Rectal smooth muscle tissue (tissue), 1 donor: ENCODE measurements at regions not wholly inside any gene's neighbourhood (a gene's known extent, or its start where the extent isn't known, plus 50 kb on each side); places are given as distances from the start of the nearest gene placed in this dataset.

ENCODE experiments used
- H3K27ac ChIP-seq: one replicate; pipeline ENCODE4 v1.7.0; 2013; ENCODE audit warnings: low read depth, low read length, inconsistent platforms
- H3K27me3 ChIP-seq: one replicate; pipeline ENCODE4 v1.7.0; 2013; ENCODE audit warnings: low read length; ENCODE audit not compliant: control insufficient read depth, insufficient read depth
- H3K36me3 ChIP-seq: one replicate; pipeline ENCODE4 v1.7.0; 2013; ENCODE audit warnings: low read length; ENCODE audit not compliant: control insufficient read depth, insufficient read depth
- H3K4me1 ChIP-seq: one replicate; pipeline ENCODE4 v1.7.0; 2013; ENCODE audit warnings: low read length; ENCODE audit not compliant: control insufficient read depth, insufficient read depth
- H3K4me3 ChIP-seq: one replicate; pipeline ENCODE4 v1.7.0; 2013; ENCODE audit warnings: low read length
- H3K9ac ChIP-seq: one replicate; pipeline ENCODE4 v1.7.0; 2013; ENCODE audit warnings: low read length

DNA sequence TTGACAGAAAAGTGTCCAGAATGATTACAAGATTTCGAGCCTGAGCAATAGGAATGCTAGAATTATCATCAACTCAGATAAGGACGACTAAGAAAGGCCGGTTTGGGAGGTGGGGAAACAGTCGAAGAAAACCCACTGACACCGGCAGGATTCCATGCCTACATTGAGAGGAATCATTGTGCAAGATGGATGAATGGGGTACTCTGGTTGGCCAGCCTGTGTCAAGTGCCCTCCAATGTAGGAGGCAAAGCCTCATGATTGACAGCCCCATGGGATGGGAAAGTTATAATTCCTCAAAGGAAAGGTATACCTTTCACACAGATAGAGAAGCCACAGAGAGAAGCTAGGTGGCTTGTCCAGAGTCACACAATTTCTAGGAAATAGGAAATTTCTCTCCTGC lies 153.5 kb upstream of the CTTNBP2NL start:
- Histone ChIP-seq H3K27me3 (no peaks in the 10 kb centered on the region), H3K36me3 (no peaks in the 10 kb centered on the region), H3K4me1 (no peaks in the 10 kb centered on the region), H3K27ac (no peak overlapping the region), H3K4me3 (no peak overlapping the region), H3K9ac (no peak overlapping the region)

GRCh38 chr1:112244131-112244530 lies 151.9 kb upstream of the CTTNBP2NL start:
- H3K4me3 ChIP-seq, result no peak overlapping the region
- no peaks in the 10 kb centered on the region for H3K4me1 ChIP-seq
- H3K27me3 ChIP-seq, result no peaks in the 10 kb centered on the region
- H3K27ac ChIP-seq, result no peak overlapping the region
- no peak overlapping the region for H3K9ac ChIP-seq
- H3K36me3 ChIP-seq, result no peaks in the 10 kb centered on the region

GRCh38 chr1:112245114-112245513 lies 150.9 kb upstream of the CTTNBP2NL start:
- no peak overlapping the region for H3K27ac ChIP-seq
- H3K4me3 ChIP-seq, result no peak overlapping the region
- H3K4me1 ChIP-seq, result no peaks in the 10 kb centered on the region
- H3K9ac ChIP-seq, result no peak overlapping the region
- H3K27me3 ChIP-seq, result no peaks in the 10 kb centered on the region
- H3K36me3 ChIP-seq, result no peaks in the 10 kb centered on the region

DNA sequence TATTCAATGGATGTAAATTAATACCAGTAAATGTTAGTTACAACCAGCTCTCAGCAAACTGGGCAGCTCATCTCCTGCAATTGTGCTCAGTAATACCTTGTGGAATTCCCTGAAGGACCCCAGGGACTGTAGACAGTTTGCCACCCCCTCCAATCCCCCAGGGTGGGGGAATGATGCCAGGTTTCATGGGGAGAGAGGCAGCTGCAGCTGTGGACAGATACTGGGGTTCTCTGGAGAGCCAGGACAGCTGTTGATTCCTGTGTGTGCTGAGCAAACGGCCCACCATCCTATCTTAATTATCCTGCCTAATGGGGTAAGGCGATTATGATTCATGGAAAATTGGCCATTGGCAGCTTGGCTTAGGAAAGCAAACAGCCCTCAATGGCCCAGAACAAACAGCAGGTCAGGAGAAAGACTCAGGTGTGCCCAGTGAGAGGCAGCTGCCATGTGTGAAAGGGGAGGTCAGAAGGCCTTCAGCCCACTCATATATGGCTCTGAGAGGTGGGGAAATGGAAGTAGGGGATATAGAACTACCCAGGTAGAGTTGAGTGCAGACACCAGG lies 148.9 kb upstream of the CTTNBP2NL start:
- H3K36me3 ChIP-seq, result no peaks in the 10 kb centered on the region
- H3K4me3 ChIP-seq, result no peak overlapping the region
- no peak overlapping the region for H3K9ac ChIP-seq
- no peak overlapping the region for H3K27ac ChIP-seq
- no peaks in the 10 kb centered on the region for H3K4me1 ChIP-seq
- H3K27me3 ChIP-seq, result no peaks in the 10 kb centered on the region

DNA sequence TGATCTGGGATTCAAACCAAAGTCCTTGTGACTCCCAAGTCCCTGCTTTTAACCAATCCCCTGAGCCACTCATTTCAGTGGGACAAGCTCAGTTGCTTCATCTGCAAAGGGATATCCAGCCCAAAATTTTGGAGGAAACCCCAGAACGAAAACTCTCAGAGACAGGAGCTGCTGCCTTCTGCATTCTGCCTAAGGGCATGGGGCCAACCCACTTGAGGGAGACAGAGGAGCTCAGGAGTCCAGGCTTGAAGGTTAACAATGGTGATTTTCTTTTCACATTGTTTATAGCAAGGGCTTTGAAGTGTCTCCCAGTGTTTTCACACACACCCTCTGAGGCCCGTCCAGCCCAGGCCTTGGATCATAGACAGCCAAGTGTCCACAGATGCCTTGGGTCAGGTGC lies 148.1 kb upstream of the CTTNBP2NL start:
- no peaks in the 10 kb centered on the region for H3K36me3 ChIP-seq
- no peaks in the 10 kb centered on the region for H3K27me3 ChIP-seq
- H3K9ac ChIP-seq, result no peak overlapping the region
- no peaks in the 10 kb centered on the region for H3K4me1 ChIP-seq
- H3K4me3 ChIP-seq, result no peak overlapping the region
- no peak overlapping the region for H3K27ac ChIP-seq

DNA sequence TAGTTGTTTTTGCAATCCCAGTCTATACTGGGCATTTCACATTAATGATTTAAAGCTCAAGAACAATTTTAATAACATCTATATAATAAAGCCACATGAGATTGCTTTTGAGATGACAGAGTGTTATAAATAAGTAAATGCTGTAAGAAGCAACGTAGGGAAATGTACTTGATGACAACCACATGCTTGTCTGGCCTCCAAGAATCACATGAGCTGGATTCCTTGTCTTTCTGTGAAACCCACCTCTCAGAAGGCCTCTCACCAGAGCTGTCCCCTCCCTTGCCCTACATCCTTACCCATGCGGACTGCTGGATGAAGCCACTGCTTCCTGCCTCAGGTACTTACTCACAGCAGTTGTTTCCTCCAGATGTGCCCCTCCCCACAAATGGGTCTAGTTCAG lies 145.1 kb upstream of the CTTNBP2NL start:
- Histone ChIP-seq H3K9ac (no peak overlapping the region), H3K4me1 (no peaks in the 10 kb centered on the region), H3K4me3 (no peak overlapping the region), H3K27ac (no peak overlapping the region), H3K36me3 (no peaks in the 10 kb centered on the region), H3K27me3 (no peaks in the 10 kb centered on the region)

- H3K9ac ChIP-seq, result no peak overlapping the region
- H3K27me3 ChIP-seq, result no peaks in the 10 kb centered on the region
- no peak overlapping the region for H3K4me3 ChIP-seq
- H3K27ac ChIP-seq, result no peak overlapping the region
- H3K4me1 ChIP-seq, result no peaks in the 10 kb centered on the region
- H3K36me3 ChIP-seq, result no peaks in the 10 kb centered on the region
These were observed 144.1 kb upstream of the CTTNBP2NL start for GRCh38 chr1:112251766-112252506.

- Histone ChIP-seq H3K27ac (no peak overlapping the region), H3K4me3 (no peak overlapping the region), H3K27me3 (no peaks in the 10 kb centered on the region), H3K4me1 (no peaks in the 10 kb centered on the region), H3K36me3 (no peaks in the 10 kb centered on the region), H3K9ac (no peak overlapping the region)
These were observed 142.6 kb upstream of the CTTNBP2NL start for GRCh38 chr1:112253366-112253765.

DNA sequence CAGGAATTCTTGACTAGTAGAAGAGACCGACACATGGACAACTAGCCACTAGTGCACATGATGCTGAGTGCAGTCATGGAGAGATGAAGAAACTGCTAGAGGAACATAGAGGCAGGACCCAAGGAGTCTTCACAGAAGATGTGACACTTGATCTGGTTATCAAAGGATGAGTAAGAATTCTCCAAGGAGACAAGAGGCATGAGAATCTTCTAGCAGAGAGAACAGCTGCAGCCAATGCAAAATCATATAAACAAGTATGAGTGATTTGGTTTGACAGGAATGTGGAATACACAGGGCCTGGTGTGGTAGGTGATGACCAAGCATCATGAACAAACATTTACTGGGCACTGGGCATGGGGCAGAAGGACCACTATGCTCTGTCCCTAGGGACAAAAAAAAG lies 140.9 kb upstream of the CTTNBP2NL start:
- no peak overlapping the region for H3K4me3 ChIP-seq
- H3K36me3 ChIP-seq, result no peaks in the 10 kb centered on the region
- H3K27ac ChIP-seq, result no peak overlapping the region
- no peak overlapping the region for H3K9ac ChIP-seq
- no peaks in the 10 kb centered on the region for H3K4me1 ChIP-seq
- no peaks in the 10 kb centered on the region for H3K27me3 ChIP-seq

DNA sequence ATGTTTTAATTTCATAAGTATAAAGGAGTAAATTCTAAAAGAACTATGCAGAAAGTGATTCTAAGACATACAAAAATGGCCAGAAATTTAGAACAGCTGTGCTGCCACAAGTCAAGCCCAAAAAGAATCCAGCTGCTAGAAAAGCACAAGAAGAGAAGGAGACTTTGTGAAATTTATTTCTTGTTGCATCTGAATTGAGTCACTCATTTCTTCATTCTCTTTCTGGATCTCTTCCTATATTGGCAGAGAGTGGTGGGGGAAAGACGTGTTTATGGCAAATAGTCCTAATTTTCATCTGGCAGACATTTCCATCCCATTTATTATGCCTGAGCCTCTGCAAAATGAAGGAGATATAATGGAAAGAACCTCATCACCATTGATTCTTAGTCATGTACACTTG lies 139.6 kb upstream of the CTTNBP2NL start:
- no peaks in the 10 kb centered on the region for H3K4me1 ChIP-seq
- H3K4me3 ChIP-seq, result no peak overlapping the region
- H3K27me3 ChIP-seq, result no peaks in the 10 kb centered on the region
- no peak overlapping the region for H3K9ac ChIP-seq
- H3K36me3 ChIP-seq, result no peaks in the 10 kb centered on the region
- H3K27ac ChIP-seq, result no peak overlapping the region

DNA sequence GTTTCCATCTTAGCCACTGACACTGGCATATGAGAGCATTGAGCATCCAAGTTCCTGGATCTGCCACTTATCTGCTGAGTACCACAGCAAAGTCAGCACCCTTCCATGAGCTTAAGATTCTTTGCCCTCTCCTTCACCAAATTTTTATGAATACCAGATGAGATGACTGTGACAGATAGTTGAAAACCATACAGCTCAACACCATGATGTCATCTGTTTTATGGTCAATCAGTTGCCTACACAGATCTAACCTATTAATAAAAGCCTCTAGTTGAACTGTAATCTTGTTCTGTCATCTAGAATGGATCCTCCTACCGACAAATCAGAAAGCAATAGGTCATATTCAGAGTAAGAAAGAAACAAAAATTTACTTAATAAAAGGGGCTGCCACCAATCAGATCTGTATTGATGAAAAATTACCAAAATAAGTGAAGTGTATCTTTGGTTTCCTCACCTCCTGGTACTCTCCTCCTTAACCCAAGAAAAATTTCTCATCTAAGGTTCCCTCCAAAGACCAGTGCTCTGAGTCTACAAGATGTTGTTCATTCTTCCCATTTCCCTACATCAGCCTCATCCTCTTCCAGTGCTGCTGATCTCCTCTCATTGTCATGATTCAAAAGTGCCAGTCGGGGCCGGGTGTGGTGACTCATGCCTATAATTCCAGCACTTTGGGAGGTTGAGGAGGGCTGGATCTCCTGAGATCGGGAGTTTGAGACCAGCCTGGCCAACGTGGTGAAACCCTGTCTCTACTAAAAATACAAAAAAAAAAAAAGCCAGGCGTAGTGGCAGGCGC lies 138.8 kb upstream of the CTTNBP2NL start:
- Histone ChIP-seq H3K27me3 (no peaks in the 10 kb centered on the region), H3K36me3 (no peaks in the 10 kb centered on the region), H3K9ac (no peak overlapping the region), H3K4me3 (no peak overlapping the region), H3K27ac (no peak overlapping the region), H3K4me1 (no peaks in the 10 kb centered on the region)

DNA sequence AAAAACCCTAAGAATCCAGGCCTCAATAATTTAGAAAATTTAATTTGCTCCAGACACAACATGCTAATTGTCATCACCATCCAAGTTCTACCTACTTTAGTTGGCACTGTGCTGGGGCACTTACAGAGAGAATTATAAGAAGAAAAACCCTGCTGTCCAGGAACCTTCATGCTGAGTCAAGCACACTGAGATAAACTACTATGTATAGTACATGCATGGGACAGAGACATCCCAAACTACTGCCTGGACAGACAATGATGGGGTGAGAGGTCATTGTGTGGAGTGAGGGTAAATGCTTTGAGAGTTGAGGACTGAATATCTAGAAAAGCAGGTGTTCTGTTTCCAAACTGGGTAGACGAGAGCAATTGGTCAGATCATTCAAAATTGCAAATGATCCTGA lies 135.3 kb upstream of the CTTNBP2NL start:
- H3K27me3 ChIP-seq, result no peaks in the 10 kb centered on the region
- H3K36me3 ChIP-seq, result no peaks in the 10 kb centered on the region
- no peak overlapping the region for H3K27ac ChIP-seq
- H3K4me1 ChIP-seq, result peaks cover 3% of the 10 kb centered on the region
- no peak overlapping the region for H3K9ac ChIP-seq
- no peak overlapping the region for H3K4me3 ChIP-seq
